DOHH2 (cell line): ENCODE measurements at regions not wholly inside any gene's neighbourhood (a gene's known extent, or its start where the extent isn't known, plus 50 kb on each side); places are given as distances from the start of the nearest gene placed in this dataset.

Experiments used
- CTCF ChIP-seq: fragments of 200-600 bp; sonication (generic); IDR thresholded peaks from one replicate; pipeline ENCODE4 v1.5.1; 2014; ENCODE audit warnings: antibody characterized with exemption, mild to moderate bottlenecking, low read depth, low read length; ENCODE audit not compliant: poor library complexity, severe bottlenecking
- EZH2phosphoT487 ChIP-seq: fragments of 200-600 bp; sonication (generic); IDR thresholded peaks from 2 replicates; pipeline ENCODE4 v1.6.1; 2017; ENCODE audit warnings: borderline replicate concordance, mild to moderate bottlenecking, antibody characterized with exemption, low read length, moderate library complexity, mixed read lengths

DNA sequence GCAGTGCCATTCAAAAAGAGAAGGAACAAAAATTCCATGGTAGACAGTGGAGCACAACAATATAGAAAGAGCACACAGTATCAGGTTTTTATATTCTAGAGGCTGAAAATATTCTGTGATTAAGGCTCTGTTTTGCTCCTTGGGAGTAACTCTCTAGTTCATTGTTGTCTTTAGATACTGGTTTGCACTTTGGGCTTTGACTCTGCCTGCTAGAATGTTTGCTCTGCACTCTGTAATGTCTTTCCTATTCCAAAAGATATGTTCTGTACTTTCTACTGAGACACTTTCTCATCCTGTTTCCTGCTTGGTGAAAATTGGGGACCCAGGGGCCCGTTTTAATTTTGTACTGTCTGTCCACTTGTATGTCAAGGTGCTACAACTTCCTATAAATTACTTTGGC, 564.7 kb downstream of the BMP2 start:
- TF ChIP-seq CTCF, result no peak
- no peak for TF ChIP-seq EZH2phosphoT487
